NOMO-1 treated with dmso at 0.1 percent for 144 hours (cell line): ENCODE measurements at regions not wholly inside any gene's neighbourhood (a gene's known extent, or its start where the extent isn't known, plus 50 kb on each side); places are given as distances from the start of the nearest gene placed in this dataset.

Experiments
- DNase-seq: peaks from one replicate; lab custom pipeline; 2025; ENCODE audit not compliant: unreplicated experiment; lab: John Stamatoyannopoulos, UW

GRCh38 chr9:73643379-73644013 lies 491.8 kb downstream of the ANXA1 start:
- no peak for DNase-seq

DNA sequence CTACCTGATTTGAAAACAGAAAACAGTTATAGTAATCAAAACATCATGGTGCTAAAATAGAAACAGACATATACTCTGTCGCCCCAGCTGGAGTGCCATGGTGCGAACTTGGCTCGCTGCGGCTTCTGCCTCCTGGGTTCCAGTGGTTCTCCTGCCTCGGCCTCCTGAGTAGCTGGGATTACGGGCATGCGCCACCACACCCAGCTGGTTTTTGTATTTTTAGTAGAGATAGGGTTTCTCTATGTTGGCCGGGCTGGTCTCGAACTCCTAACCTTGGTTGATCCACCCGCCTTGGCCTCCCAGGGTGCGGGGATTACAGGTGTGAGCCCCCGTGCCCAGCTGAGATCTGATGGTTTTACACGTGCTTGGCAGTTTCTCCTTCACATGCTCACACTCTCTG lies 495.9 kb downstream of the ANXA1 start:
- DNase-seq = no peak

GRCh38 chr9:73649552-73649951 lies 497.9 kb downstream of the ANXA1 start:
- no peak for DNase-seq

GRCh38 chr9:73655363-73655762 lies 503.7 kb downstream of the ANXA1 start:
- DNase-seq = no peak

GRCh38 chr9:73655831-73656230 lies 504.2 kb downstream of the ANXA1 start:
- DNase-seq = no peak

GRCh38 chr9:73665253-73665652 lies 513.6 kb downstream of the ANXA1 start:
- no peak for DNase-seq

DNA sequence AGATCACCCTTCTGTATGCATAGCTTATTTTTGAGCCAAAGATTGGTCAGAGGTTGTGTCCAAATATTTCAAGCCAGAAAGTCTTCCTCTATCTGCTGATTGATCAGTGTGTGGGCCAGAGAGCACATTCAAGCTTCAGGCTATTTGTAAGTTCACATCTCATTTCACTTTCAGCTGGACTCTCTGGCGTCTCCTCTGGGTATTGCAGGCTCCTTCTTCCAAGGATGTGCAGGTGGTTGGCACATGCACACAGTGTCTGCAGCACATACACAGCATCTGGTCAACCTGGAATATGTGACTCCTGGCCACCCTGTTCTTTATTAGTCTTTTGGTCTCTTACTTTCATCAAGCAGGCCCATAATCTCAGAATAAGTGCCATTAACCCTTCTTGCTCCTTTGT lies 516.1 kb downstream of the ANXA1 start:
- DNase-seq = no peak

DNA sequence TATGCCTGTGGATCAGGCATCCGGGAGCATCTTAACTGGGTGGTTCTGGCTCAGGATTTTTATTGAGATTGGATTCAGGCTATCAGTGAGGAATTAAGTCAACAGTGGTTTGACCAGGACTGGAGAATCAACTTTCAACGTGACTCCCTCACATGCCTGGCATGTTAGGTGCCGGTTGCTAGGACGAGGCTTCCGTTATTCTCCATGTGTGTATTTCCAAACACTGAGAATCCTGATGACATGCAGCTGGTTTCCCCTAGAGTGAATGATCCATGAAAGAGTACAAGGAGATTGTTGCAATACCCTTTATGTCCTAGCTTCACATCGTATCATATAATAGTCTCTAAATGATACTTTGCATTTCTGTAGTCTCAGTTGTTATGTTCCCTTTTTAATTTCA lies 529.2 kb downstream of the ANXA1 start:
- no peak for DNase-seq

GRCh38 chr9:73682789-73683188 lies 531.1 kb downstream of the ANXA1 start:
- DNase-seq = no peak

- DNase-seq = no peak
Measured at GRCh38 chr9:73683862-73684591, 532.4 kb downstream of the ANXA1 start.

GRCh38 chr9:73684601-73685000 lies 532.9 kb downstream of the ANXA1 start:
- no peak for DNase-seq

GRCh38 chr9:73685786-73686185 lies 534.1 kb downstream of the ANXA1 start:
- no peak for DNase-seq

DNA sequence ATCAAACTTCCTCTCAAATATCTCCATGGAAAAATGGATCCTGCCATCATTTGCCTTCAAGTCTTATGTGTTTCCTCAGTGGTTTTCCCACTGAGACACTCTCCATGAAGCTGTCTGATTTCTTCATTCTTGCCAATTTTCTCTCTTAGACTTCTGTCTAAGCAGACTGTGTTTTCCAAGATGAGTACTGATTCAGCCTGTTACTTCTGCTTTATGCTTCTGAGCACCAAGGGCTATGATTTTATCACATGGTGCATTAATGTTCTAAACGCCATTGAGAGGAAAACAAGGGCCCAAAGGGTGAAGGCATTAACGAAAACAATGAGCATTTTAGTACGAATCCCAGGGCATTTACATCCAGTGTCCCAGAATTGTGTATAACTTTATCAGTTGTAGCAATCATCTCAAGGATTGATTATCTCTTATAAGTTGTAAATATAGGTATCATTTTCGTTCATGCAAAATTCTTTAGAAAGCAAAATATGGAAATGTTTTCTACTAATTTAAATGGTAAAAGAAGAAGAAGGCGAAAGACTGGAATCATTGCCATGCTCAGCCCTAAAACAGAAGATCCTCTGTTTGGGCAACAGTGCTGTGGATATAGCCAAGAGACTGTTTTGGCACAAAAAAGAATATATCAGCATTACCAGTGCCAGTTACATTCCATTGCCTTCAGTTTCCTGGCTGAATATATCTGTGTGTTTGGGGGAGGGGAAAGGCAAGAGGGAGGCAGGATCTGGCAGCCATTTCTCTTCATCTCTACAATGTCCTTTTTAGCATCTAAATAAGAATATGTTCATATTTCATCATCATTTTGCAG lies 537.6 kb downstream of the ANXA1 start:
- no peak for DNase-seq

GRCh38 chr9:73701415-73702057 lies 549.9 kb downstream of the ANXA1 start:
- no peak for DNase-seq

DNA sequence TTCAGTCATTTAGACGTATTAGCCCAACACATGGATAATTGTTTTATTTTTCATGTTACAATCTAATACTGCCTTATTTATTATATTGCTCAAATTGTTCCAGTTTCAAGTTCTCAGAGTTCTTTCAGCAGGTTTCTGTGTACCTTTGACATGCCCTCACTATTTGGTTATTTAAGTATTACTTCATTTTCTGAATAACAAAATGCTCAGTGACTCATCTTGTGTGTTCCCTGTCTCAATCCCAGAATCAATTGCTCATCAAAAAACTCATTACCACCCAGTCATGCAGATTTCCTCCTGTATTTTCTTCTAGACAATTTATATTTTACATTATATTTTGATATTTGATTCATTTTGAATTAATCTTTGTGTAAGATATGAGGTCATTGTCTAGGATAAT lies 562.6 kb downstream of the ANXA1 start:
- DNase-seq = no peak

DNA sequence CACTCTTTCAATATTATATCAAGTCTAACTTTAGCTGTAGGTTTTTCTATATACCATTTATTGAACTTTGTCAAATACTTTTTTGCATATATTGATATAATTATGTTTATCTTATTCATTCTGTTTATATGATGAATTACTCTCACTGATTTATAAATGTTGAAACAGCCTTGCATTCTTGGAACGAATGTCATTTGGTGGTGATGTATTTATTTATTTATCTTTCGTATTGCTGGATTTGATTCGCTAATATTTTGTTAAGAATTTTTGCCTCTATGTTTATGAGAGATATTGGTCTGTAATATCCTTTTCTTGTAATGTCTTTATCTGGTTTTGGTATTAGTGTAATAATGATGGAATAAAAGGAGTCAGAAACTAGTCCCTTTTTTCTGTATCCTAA lies 563.9 kb downstream of the ANXA1 start:
- DNase-seq = no peak

GRCh38 chr9:73719660-73720059 lies 568.0 kb downstream of the ANXA1 start:
- DNase-seq = no peak

GRCh38 chr9:73720601-73721000 lies 568.9 kb downstream of the ANXA1 start:
- DNase-seq = no peak

- no peak for DNase-seq
Measured at GRCh38 chr9:73736270-73736669, 584.6 kb downstream of the ANXA1 start.

DNA sequence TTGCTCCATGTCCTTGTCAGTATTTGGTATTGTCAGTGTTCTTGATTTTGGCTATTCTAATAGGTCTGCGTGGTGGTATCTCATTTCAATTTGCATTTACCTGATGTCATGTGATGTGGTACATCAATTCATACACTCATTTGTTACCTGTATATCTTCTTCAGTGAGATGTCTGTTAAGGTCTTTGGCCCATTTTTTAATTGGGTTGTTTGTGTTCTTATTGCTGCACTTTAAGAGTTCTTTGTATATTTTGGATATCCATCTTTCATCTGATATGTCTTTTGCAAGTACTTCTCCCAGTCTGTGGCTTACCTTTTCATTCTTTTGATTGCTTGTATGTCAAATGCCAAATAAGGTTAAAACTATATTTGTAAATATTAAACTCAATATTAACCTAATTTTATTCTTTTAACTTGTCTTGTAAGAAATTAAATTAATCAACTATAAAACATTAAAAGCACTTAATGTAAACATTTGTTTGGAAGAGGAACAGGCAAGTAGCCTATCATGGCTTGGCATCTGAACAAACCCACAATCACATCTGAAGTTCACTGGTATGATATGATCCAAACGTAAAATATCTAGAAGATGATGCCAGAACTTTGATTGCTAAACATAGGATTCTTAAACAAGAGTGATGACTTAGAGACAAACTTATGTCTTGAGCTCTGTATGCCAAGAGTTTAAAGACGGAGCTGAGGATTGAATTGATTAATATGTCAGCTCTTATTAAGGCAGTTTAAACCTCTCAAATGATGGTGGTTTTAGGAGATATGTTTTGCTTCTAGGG lies 587.3 kb downstream of the ANXA1 start:
- no peak for DNase-seq

GRCh38 chr9:73741316-73741715 lies 589.7 kb downstream of the ANXA1 start:
- no peak for DNase-seq
